GM19463 (cell line): ENCODE measurements at regions not wholly inside any gene's neighbourhood (a gene's known extent, or its start where the extent isn't known, plus 50 kb on each side); places are given as distances from the start of the nearest gene placed in this dataset.

Source experiments
- ATAC-seq: cut with Tn5 transposase; IDR thresholded peaks from one replicate; pipeline ENCODE4 v1.9.1; 2021; ENCODE audit warnings: mild to moderate bottlenecking, moderate library complexity; ENCODE audit not compliant: unreplicated experiment

DNA sequence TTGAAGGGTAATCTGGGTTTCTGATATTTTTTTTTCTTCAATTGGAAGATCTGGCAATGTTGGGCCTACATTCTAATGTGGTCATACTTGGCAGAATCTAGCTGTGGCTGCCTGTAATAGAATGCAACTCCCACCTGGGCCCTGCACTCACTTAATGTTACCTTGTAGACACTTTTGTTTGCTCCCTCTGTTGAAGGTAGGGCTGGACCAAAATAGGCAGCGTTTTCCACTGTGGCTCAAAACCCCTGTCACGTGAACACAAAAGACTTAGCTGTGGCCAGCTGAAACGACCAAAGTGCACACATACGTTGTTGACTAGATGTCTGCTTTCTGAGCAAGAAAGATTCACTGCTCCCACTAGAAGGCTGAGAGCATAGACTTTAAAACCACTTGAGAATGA lies 117.6 kb upstream of the HMHB1 start:
- no peak for ATAC-seq

- peak; percentile 92 for ATAC-seq
These were observed 118.2 kb upstream of the HMHB1 start for GRCh38 chr5:143693651-143694252.

GRCh38 chr5:143692342-143692741 lies 119.6 kb upstream of the HMHB1 start:
- ATAC-seq: no peak

DNA sequence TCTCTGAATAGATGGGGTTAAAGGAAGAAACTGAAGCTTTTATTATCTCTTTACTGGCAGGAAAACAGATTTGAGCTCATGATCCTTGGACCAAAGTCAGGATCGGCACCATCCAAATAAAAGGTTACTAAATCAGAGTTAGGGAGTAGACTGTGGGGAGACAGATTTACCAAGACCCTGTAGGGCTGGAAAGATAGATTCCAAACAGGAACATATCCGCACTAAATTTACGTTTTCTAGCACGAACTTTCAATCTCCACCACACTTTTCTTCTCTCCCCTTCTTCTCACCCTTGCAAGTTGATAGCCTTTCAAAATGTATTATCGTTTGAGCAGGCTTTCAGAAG lies 120.0 kb upstream of the HMHB1 start:
- no peak for ATAC-seq

- no peak for ATAC-seq
These were observed 120.5 kb upstream of the HMHB1 start for GRCh38 chr5:143691287-143691944.

DNA sequence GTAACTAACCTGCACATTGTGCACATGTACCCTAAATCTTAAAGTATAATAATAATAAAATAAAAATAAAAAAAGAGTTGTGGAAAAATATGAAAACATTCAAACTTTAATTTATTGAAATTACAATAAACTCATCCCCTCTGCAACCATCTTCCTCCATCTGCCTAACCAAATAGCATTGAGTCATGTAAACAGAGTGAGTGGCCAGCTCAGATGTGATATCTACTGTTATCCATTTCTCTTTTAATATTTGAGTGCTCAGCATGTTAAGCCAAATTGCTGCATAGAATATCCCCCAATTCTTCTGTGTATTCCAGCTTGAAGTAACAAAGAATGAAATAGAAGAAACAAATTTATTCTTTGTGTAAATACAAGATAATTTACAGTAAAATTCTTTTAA lies 124.4 kb upstream of the HMHB1 start:
- no peak for ATAC-seq

DNA sequence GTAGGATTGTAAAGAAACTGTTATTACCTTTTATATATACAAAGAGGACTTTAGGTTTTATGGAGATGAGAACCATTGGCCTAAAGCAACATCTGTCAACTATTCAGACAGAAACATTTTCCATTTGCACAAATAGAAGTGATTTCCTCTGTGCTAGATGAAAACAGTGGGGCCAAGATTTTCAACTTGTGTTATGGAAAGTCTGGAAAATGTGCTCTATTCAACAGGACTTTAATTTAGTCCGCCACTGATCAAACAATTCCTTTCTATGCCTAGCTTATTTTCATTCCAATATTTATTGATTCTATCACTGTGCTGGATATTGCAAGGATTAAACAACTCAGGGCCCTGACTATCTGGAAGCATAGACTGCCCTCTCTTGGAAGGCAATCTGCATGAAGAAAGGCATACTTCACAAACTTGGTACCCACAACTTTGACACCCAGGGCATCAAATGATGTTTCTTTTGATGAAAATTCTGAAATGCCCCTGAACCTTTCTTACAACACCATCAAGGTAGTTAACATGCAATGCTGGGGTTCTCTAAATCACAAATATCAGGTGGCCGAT lies 126.6 kb upstream of the HMHB1 start:
- no peak for ATAC-seq

DNA sequence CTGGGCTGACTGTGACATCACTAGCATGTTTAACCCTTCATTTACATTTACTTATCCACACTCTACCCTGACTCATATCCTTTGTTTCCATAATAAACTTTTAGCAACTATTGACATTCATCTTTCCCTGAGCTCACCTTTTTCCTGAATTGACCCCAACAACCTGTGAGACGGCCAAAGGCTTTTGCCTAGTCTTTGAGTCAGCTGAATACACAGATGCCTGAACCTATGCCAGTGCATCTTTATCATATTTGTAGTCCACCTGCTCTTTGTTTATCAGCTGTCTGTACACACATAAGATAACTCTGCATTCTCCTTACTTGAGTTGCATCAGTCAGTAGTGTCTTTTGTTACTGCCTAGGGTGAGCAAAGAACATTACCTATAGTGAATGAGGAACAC lies 128.5 kb upstream of the HMHB1 start:
- ATAC-seq: no peak

- ATAC-seq: no peak
These were observed 129.0 kb upstream of the HMHB1 start for GRCh38 chr5:143682929-143683386.

DNA sequence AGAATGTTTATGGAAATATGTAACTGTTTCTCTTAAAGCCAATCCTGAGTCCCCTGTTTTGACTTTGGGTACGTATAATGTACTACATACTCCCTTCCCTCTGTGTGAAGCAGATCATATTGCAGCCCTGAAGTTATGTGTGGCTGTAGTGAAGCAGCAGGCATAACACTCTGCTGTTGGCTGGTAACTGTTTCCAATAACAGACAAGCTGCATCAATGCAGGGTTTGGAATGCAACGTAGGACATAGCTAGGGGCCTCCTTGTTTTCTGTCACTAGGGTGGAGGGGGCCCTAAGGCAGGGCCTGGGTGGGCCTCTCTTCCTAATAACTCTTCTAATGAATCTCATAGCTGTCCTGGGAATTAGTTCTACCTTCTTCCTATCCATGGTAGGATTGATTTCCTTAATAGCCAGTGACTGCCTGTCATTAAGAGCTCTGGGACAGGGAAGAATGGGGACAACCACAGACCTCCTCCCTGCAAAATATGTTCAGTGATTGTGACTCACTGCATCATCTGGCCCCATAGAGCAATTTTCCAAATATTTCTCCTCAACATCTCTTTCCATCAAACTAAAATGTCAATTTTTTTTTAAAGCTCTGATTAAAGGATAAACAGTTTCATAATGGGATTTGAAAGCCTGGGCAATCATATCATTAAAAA lies 129.6 kb upstream of the HMHB1 start:
- ATAC-seq: no peak

DNA sequence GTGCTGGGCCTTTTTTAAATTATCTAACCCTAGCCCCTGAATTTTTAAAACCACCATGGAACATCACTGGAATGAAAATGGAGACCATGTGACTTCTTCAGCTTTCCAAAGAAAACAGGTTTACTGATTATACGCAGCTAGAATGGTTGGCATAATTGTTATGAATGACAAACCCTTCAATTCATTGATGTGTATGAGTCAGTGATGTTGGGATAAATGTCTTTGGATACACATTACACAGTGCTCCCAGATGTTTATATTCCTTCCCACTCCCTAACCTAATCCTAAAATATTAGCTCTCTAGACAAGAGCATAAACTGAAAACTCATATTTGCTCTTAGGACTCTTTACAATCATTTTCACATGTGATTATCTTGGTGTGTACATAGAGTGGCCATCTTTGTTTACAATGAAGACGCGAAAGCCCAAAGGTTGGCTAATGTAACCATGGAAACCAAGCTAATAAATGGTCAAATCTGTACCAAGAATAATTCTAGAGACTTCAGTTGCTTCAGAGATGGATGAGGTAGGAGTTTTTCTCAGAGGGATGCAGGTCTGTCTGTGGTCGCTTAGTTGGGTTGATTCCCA lies 131.2 kb upstream of the HMHB1 start:
- ATAC-seq: no peak

- no peak for ATAC-seq
These were observed 132.2 kb upstream of the HMHB1 start for GRCh38 chr5:143679777-143680176.

- no peak for ATAC-seq
These were observed 133.6 kb upstream of the HMHB1 start for GRCh38 chr5:143678148-143678905.

DNA sequence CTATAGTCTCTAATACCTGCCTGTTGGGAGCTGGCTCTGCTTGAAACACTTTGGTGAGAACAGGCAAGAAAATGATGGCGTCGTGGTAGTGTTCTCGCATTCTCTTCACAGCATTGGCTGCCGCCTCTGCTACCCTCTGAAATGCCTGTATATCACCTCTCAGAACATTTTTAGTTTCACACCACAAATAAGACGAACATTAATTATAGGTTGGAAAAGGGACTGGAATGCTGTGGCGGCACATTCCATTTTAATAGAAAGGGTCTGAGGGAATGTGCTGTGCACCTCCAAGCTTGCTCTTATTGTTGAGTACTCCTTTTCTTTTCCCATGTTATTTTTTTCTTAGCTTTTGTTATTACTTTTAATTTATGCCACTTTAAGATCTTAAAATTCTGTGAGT lies 134.6 kb upstream of the HMHB1 start:
- ATAC-seq: no peak

GRCh38 chr5:143676802-143677201 lies 135.2 kb upstream of the HMHB1 start:
- no peak for ATAC-seq

DNA sequence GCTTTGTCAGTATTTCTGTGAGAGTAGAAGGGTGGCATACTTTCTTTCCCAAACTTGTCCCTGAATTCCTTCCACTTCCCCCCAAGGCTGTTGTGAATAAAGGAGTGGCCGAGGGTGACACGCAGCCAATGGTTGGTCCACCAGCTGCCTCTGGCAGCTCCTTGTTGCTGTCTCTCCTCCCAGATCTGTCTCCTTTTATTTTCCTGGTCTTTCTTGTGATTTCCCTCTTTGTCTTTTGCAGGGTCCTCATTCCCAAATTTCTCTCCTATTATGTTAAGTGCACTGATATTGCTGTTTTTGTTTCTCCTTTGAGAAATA lies 137.5 kb upstream of the HMHB1 start:
- no peak for ATAC-seq

DNA sequence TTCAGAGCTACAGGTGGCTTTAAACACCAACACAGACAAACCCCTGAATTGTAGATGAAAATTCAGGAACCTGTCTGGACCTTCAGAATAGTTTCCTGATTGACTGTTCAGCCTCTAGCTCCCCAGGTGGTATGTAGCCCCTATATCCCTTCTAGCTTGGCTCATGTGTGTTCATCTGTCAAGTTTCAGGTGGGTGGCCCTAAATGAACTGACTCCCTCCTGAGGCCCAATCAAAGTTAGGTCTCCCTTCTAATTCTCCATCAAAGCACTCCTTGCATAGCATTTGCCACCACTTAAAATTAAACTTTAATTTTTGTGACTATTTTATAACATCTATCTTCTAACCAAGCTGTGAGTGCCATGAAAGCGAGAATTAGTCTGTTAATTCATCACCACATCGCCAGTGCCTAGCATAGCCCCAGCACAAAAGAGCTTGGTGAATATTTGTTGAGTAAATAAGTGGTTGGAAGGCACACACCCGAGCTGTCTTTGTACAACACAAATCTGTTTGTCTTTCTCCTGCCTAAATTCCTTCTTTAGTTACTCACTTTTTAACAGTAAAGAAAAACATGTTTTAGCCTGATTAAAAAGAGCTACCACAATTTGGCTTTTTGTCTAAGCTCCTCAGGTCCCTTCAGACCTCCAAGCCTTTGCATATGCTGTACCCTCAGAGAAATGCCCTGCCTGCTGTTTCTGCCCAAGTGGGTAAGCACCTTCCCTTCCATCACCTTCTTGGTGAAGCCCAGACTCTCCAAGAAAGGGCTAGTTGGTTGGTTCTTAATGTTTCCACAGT lies 138.1 kb upstream of the HMHB1 start:
- no peak for ATAC-seq

GRCh38 chr5:143672806-143673205 lies 139.2 kb upstream of the HMHB1 start:
- ATAC-seq: no peak

DNA sequence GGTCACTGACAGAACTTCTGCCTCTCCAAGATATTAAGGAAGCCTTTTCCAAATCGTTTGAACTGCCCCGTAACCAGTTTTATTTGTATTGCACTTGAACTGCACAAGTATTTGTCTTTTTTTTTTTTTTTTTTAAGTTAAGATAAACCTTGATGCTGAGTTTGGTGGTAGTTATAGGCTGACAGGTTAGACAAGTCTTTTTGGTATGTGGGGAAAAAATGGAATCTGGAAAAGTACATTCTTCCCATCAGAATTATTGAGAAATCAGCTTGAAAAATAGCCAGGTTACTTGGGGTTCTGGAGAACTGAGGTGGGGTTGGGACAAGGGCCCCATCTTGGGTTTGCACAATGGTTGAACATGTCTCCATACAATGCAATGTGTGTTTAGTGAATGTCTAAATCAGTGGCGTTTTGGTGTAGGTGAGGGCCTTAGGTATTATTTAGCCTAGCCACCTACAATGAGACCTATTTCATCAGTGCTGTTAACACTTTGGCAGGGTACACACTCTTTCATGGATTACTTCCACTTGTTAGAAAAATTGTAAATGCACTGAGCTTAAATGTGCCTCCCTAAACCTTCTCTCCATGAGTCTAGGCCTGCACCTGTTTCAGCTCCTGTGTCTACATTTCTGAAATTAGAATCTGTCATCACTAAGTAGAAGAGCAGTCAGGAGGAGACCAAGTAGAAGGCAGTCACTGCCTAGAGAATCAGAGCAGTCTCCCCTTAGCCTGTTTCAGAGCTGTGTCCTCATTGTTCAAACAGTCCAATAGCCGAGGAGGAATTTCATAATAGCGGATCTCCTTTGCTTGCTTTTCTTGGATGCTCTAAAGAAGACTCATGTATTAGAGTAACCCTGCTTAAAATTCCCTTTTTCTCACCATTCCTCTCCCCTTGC lies 140.0 kb upstream of the HMHB1 start:
- no peak for ATAC-seq
